Suppressor macrophage treated with lipopolysaccharide for 4 hours (primary cell): ENCODE measurements at regions not wholly inside any gene's neighbourhood (a gene's known extent, or its start where the extent isn't known, plus 50 kb on each side); places are given as distances from the start of the nearest gene placed in this dataset.
"Not testable (repeated sequence)": the region's sequence is repeated elsewhere in the genome, so short reads cannot be mapped to it uniquely, and the experiment has no call there.

ENCODE experiments used
- DNase-seq: peaks from one replicate; pipeline ENCODE4 v3.0.0-alpha.2; 2020

GRCh38 chr1:242811092-242811840 lies 286.8 kb upstream of the PLD5 start:
- DNase-seq: no peak

DNA sequence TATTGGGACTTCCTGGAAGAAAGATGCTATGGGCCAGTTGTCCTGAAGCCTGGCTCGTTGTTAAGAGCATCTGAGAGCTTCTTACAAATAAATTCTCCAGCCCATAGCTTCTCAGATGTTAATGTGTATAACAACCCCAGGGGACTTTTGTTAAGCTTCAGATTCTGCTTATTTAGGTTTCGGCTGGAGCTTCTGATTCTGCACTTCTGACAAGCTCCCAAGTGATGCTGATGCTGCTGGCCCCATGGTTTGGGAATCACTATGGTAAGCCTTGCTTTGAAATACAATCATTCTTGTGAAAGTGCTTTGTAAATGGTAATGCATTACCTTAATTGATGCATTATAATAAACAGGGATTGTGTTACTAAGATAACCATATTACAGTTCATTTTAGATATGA lies 281.8 kb upstream of the PLD5 start:
- DNase-seq: no peak

- not testable (repeated sequence) for DNase-seq
Observed at GRCh38 chr1:242805360-242805759, 280.9 kb upstream of the PLD5 start.

DNA sequence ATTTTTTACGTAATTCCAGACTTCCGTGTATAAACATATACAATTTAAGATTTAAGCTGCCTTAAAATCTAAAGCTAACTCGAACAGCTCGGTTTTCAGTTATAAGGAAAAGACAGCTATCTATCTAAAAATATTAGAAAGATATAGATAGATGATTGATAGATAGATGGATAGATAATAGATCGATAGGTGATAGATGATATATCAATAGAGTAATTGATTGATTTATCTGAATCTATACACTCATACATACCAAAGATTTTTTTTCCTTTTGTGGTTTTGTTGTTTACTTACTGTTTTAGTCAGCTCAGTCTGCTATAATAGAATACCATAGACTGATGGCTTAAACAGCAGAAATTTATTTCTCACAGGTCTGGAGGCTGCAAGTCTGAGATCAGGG lies 278.5 kb upstream of the PLD5 start:
- no peak for DNase-seq

GRCh38 chr1:242800521-242800920 lies 276.0 kb upstream of the PLD5 start:
- DNase-seq: no peak

- DNase-seq: no peak
Observed at GRCh38 chr1:242797856-242798255, 273.4 kb upstream of the PLD5 start.

- DNase-seq: no peak
Observed at GRCh38 chr1:242788771-242789170, 264.3 kb upstream of the PLD5 start.

DNA sequence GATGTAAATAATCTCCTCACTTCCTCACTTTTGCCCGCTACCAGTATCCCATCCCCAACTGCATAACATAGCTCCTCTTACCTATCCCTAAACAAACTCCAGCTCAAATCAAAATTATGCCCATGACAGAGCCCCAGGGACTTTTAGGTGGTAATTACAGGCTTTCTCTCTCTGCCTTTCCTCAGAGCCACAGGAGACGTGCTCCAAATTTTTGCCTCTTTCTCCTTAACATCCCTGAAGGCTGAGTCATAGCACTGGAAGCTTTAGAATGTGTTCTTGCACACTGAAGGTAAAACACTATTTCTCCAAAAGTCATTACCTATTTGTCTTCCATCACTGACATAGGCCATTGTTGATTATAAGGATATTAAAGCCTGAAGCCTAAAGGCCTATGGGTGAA lies 263.5 kb upstream of the PLD5 start:
- no peak for DNase-seq

GRCh38 chr1:242784807-242785206 lies 260.3 kb upstream of the PLD5 start:
- no peak for DNase-seq

GRCh38 chr1:242784084-242784483 lies 259.6 kb upstream of the PLD5 start:
- no peak for DNase-seq

GRCh38 chr1:242774256-242774655 lies 249.8 kb upstream of the PLD5 start:
- no peak for DNase-seq

DNA sequence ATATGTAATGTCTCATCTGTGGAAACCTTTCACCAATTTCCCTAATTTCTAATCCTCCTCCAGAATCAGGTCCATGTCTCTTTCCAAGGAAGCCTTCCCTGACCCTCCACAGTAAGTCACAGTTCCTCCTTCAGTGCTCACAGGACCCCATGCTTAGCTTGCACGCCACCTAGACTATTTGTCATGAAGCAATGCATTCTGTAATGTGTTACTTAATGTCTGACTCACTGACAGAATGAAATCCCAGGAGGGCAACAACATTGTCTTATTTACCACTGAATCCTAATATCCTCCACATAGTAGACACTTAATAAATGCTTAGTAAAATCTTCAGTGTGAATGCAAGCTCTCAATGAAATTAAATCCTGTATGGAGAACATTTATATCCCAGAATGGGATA lies 245.9 kb upstream of the PLD5 start:
- DNase-seq: no peak

DNA sequence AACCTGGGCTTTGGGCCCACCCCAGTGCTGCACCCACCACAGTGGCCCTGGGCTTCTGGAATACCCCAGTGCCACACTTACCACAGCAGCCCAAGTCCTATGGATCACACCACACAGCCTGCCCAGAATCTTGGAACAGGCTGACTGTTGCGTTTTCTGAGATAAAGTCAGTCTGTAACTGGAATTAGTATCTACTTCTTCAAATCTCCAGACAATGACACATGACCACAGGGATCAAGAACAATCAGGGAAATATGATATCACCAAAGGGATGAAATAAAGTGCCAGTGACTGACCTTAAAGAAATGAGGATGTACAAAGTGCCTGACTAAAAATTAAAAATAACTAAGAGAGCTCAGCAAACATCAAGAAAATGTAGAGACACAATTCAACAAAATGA lies 239.7 kb upstream of the PLD5 start:
- DNase-seq: no peak

- DNase-seq: no peak
Observed at GRCh38 chr1:242761556-242761955, 237.1 kb upstream of the PLD5 start.

DNA sequence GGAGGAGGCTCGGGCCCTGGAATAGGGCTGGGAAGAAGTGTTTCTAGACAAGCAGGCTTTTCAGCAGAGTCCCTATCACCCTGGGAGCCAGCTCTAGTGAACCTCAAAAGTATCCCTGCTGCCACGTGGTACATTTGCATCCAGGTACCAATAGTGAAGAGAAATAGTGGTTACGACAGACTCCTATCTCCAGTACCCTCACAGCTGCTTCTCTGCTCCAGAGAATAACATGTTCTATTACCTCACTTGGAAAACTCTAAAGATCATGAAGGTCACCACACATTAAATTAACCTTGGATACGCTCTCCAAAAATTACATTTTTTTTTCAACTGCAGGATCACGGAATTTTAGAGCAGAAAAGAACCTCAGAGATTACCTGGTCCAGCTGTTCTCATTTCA lies 230.4 kb upstream of the PLD5 start:
- DNase-seq: no peak

- no peak for DNase-seq
Observed at GRCh38 chr1:242754125-242754524, 229.6 kb upstream of the PLD5 start.

- DNase-seq: no peak
Observed at GRCh38 chr1:242747233-242747632, 222.7 kb upstream of the PLD5 start.

DNA sequence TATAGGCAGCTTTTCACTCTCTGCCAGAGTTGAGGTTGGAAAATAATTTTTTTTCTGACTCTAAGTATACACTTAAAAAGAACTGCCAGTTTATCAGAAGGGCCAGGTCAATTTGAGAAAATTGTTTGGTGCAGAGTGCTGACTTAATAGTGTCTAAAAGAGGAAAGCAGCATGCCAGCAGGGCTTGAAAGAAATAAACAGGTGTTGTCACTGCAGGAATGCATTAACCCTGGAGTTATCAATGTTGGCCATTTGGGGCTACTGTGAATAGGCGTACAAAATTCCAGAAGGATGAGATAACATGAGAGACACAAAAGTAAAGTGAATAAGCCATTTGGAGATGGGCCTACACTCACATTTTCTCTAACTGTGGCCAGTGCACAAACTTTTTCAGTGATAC lies 220.6 kb upstream of the PLD5 start:
- DNase-seq: no peak

- DNase-seq: no peak
Observed at GRCh38 chr1:242743983-242744780, 219.7 kb upstream of the PLD5 start.

- no peak for DNase-seq
Observed at GRCh38 chr1:242738702-242739645, 214.5 kb upstream of the PLD5 start.

DNA sequence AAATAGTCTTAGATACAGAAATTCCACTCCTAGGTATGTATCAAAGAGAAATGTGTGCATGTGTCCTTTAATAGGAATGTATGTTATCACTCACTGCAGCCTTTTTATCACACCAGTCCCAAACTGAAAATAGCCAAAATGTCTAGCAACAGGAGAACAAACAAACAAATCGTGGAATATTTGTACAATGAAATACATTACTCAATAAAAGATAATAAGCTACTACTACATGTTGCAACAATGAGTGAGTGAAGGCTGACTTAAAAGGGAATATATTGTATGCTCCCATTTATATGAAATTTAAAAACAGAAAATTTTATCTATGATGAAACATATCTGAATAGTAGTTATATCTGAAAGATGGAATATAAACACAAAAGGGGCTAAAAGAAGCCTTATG lies 212.1 kb upstream of the PLD5 start:
- DNase-seq: no peak

GRCh38 chr1:242735323-242735722 lies 210.8 kb upstream of the PLD5 start:
- no peak for DNase-seq

DNA sequence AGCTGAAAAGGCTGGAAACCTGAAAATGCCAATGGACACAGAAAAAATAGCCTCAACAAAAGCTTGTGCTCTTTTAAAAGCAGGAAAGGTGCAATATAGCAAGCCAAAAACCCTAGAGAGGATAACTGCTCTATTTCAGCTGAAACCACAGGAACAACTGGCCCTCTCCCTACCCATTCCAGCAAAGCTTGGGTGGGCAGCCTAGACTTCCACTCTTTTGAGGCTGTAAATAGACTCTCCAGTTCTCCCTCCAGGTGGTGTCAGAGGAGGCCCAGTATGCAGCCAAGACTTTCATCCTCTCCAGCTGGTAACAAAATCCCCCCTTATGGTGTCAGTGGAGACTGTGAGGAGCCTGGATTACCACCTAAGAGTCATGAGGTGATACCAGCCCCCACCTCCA lies 206.9 kb upstream of the PLD5 start:
- no peak for DNase-seq
